HepG2 (cell line): ENCODE measurements at regions not wholly inside any gene's neighbourhood (a gene's known extent, or its start where the extent isn't known, plus 50 kb on each side); places are given as distances from the start of the nearest gene placed in this dataset.

Experiments
- ATAC-seq: fragments of 200-7000 bp; cut with Tn5 transposase; 3 replicates; pipeline ENCODE4 v1.9.1; 2020; ENCODE audit warnings: mild to moderate bottlenecking, moderate library complexity
- BruUV-seq: library from RNA; stranded (reverse); fragments of 400-500 nt; replicated peaks from 2 replicates; lab custom pipeline; 2021; lab: Mats Ljungman, UMichigan
- CTCF ChIA-PET: fragments of 300-600 bp; formaldehyde crosslinking; extraction: SDS; loops from one replicate; lab custom pipeline; 2021; ENCODE audit warnings: low total read pairs, inconsistent platforms, low intra/inter-chr PET ratio; lab: Yijun Ruan, JAX
- POLR2A ChIA-PET: fragments of 350-600 bp; sonication (Branson Sonifier 250); formaldehyde crosslinking; loops from one replicate; lab custom pipeline; 2020; ENCODE audit warnings: antibody characterized with exemption, inconsistent platforms; lab: Yijun Ruan, JAX
- DNase-seq: peaks from one replicate; pipeline ENCODE4 v3.0.0-alpha.2; 2015; ENCODE audit warnings: low spot score
- FAIRE-seq: peaks from 3 replicates; lab custom pipeline; 2011; peaks lifted over from hg19 to GRCh38; lab: Jason Lieb, UNC
- H2AFZ ChIP-seq: one replicate; pipeline ENCODE4 v1.6.1; 2011; ENCODE audit warnings: low read length, inconsistent platforms
- H3K27ac ChIP-seq: fragments of 300-600 bp; 3 replicates; pipeline ENCODE4 v1.8.0; 2011; ENCODE audit warnings: mixed run types, mild to moderate bottlenecking, mixed read lengths, low read length, inconsistent platforms; ENCODE audit not compliant: insufficient read depth; ENCODE audit errors: extremely low read length
- H3K27me3 ChIP-seq, 2 experiments: fragments of 200-600 bp in 1 of 2; 2 replicates in 1 of 2; 3 replicates in 1 of 2; pipeline versions ENCODE4 v1.6.0 to v1.8.0; 2011; ENCODE audit warnings: low read length in 2 of 2, mild to moderate bottlenecking in 2 of 2, moderate library complexity in 2 of 2, inconsistent platforms in 1 of 2; ENCODE audit not compliant: insufficient read depth in 2 of 2, control insufficient read depth in 1 of 2
- H3K36me3 ChIP-seq, 2 experiments: fragments of 200-600 bp in 1 of 2; replicated peaks in 1 of 2; 2 replicates in 1 of 2; 3 replicates in 1 of 2; pipeline versions ENCODE4 v1.5.1 to v1.8.0; 2011; ENCODE audit warnings: low read length in 2 of 2, inconsistent platforms in 1 of 2; ENCODE audit not compliant: insufficient read depth in 2 of 2, control insufficient read depth in 1 of 2
- H3K4me1 ChIP-seq: 2 replicates; pipeline ENCODE4 v1.5.1; 2012; ENCODE audit warnings: low read length, inconsistent platforms; ENCODE audit not compliant: insufficient read depth
- H3K4me2 ChIP-seq: 2 replicates; pipeline ENCODE4 v1.6.0; 2011; ENCODE audit warnings: low read depth, low read length, inconsistent platforms
- H3K4me3 ChIP-seq, 3 experiments: fragments of 200-600 bp in 1 of 3; sonication (generic), shearing (Covaris generic) in 1 of 3; replicated peaks in 1 of 3; 2 replicates each; pipeline ENCODE4 v1.5.1; 2011 to 2016; ENCODE audit warnings: low read length in 3 of 3, inconsistent platforms in 2 of 3, low read depth in 2 of 3, mild to moderate bottlenecking in 2 of 3, control low read depth in 1 of 3, mixed read lengths in 1 of 3; ENCODE audit not compliant: insufficient read depth in 1 of 3
- H3K79me2 ChIP-seq: one replicate; pipeline ENCODE4 v1.6.1; 2011; ENCODE audit warnings: low read length, inconsistent platforms; ENCODE audit not compliant: insufficient read depth
- H3K9ac ChIP-seq: 2 replicates; pipeline ENCODE4 v1.6.0; 2011; ENCODE audit warnings: mild to moderate bottlenecking, low read depth, low read length, inconsistent platforms; ENCODE audit not compliant: insufficient read depth
- H3K9me3 ChIP-seq: 2 replicates; pipeline ENCODE4 v1.5.1; 2012; ENCODE audit warnings: mild to moderate bottlenecking, low read length
- H4K20me1 ChIP-seq: 2 replicates; pipeline ENCODE4 v1.6.0; 2011; ENCODE audit warnings: inconsistent platforms, mild to moderate bottlenecking, low read length, moderate library complexity; ENCODE audit not compliant: insufficient read depth
- GPBP1L1 ChIP-seq: sonication (generic); formaldehyde crosslinking; IDR thresholded peaks from 2 replicates; pipeline ENCODE4 v1.5.0; 2020; ENCODE audit warnings: mild to moderate bottlenecking, missing genetic modification reagents
- MIER3 ChIP-seq: IDR thresholded peaks from 2 replicates; pipeline ENCODE4 v1.6.1; 2016; ENCODE audit warnings: missing compliant biosample characterization, borderline replicate concordance
- MNT ChIP-seq: fragments of 450-650 bp; IDR thresholded peaks from 2 replicates; pipeline ENCODE4 v1.6.1; 2016
- SMARCE1 ChIP-seq: fragments of 450-650 bp; IDR thresholded peaks from 2 replicates; pipeline ENCODE4 v1.6.1; 2017; ENCODE audit warnings: borderline replicate concordance
- THRA ChIP-seq: sonication (generic); formaldehyde crosslinking; IDR thresholded peaks from 2 replicates; pipeline ENCODE4 v1.4.0; 2020; ENCODE audit warnings: missing genetic modification reagents, borderline replicate concordance
- ZBTB1 ChIP-seq: sonication (generic); formaldehyde crosslinking; IDR thresholded peaks from 2 replicates; pipeline ENCODE4 v1.4.0; 2020; ENCODE audit warnings: missing genetic modification reagents, borderline replicate concordance
- ZBTB7A ChIP-seq: sonication (generic); formaldehyde crosslinking; IDR thresholded peaks from 2 replicates; pipeline ENCODE4 v1.8.0; 2022; ENCODE audit warnings: mild to moderate bottlenecking, missing genetic modification reagents
- ZNF251 ChIP-seq: sonication (generic); formaldehyde crosslinking; IDR thresholded peaks from 2 replicates; pipeline ENCODE4 v1.9.0; 2021; ENCODE audit warnings: mild to moderate bottlenecking, missing genetic modification reagents
- ZNF282 ChIP-seq: fragments of 450-650 bp; IDR thresholded peaks from 2 replicates; pipeline ENCODE4 v1.6.1; 2018; ENCODE audit not compliant: partially characterized antibody
- ZNF7 ChIP-seq: IDR thresholded peaks from 2 replicates; pipeline ENCODE4 v1.6.1; 2016; ENCODE audit warnings: missing biosample characterization, missing genetic modification reagents
- WGBS: methylation state at CpG from one replicate; pipeline ENCODE4 v1.1.6; 2017; ENCODE audit warnings: low lambda C conversion rate; 5-methylcytosine and 5-hydroxymethylcytosine counted together
- in situ Hi-C: cut with HindIII; loops from 2 replicates; pipeline ENCODE4 v1.10.0; 2017; ENCODE audit warnings: low pct_unique_long_range_greater_than_20kb; ENCODE audit not compliant: extremely low pct_ligation_motif_present
- intact Hi-C: fragments of 100-400 bp; cut with micrococcal nuclease; formaldehyde crosslinking; loops from one replicate; pipeline ENCODE4 v1.10.0; 2022; ENCODE audit not compliant: unreplicated experiment
- TF ChIP-seq, protein P1 (sequence below): IDR thresholded peaks from 2 replicates; pipeline ENCODE4 v1.6.1; 2016; ENCODE audit warnings: low read depth, missing genetic modification reagents, missing compliant biosample characterization
- TF ChIP-seq, protein P2 (sequence below): sonication (generic); formaldehyde crosslinking; IDR thresholded peaks from 2 replicates; pipeline ENCODE4 v1.8.0; 2022; ENCODE audit warnings: missing genetic modification reagents, mild to moderate bottlenecking, borderline replicate concordance
- TF ChIP-seq, protein P3 (sequence below): sonication (generic); formaldehyde crosslinking; conservative IDR thresholded peaks from 2 replicates; pipeline ENCODE4 v1.8.0; 2022; ENCODE audit warnings: missing genetic modification reagents

DNA sequence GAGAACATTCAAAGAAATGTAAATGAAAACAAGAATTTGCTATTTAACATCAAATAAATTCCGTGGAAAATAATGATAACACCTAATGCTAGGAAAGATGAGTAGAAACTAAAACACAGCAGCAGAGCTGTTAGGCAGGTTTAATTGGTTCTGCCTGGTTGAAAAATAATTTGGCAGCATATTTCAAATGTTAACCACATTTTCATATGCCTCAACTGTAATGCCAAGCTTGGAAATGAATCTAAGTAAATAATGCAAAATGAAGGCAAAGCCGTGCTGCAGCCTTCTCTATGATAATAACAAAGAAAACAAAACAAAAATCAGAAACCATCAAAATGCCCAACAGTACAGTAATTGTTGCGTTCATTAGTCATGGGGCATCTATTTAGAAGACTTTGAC lies 79.9 kb upstream of the MSX2 start:
- Histone ChIP-seq H3K4me1 (no peaks in the 10 kb centered on the region), H3K79me2 (no peaks in the 10 kb centered on the region), H3K36me3 (no peaks in the 10 kb centered on the region), H4K20me1 (no peaks in the 10 kb centered on the region), H3K27ac (no peak overlapping the region), H3K27me3 (no peaks in the 10 kb centered on the region), H3K9me3 (peaks cover 6% of the 10 kb centered on the region; the same call in 1 of the 2 replicates), H3K4me3 (no peak overlapping the region), H2AFZ (no peak overlapping the region), H3K4me2 (no peak overlapping the region), H3K9ac (no peak overlapping the region)
- no peak for DNase-seq
- BruUV-seq = no TSS peak
- no peak for ATAC-seq
- FAIRE-seq = no peak
- in situ Hi-C loops = no loop called here
- ChIA-PET POLR2A (no interaction called here), CTCF (no interaction called here)
- intact Hi-C loops = no loop called here
- WGBS = 0% methylated on average over 3 of the region's 3 CpGs
- TF ChIP-seq GPBP1L1 (CRISPR knock-in tag) (no peak), ZNF7 (CRISPR knock-in tag) (no peak), MNT (no peak), ZNF282 (no peak), SMARCE1 (no peak), ZNF251 (CRISPR knock-in tag) (no peak), ZBTB7A (CRISPR knock-in tag) (no peak), THRA (CRISPR knock-in tag) (no peak), MIER3 (no peak), ZBTB1 (CRISPR knock-in tag) (no peak)
- TF ChIP-seq, protein P1, sequence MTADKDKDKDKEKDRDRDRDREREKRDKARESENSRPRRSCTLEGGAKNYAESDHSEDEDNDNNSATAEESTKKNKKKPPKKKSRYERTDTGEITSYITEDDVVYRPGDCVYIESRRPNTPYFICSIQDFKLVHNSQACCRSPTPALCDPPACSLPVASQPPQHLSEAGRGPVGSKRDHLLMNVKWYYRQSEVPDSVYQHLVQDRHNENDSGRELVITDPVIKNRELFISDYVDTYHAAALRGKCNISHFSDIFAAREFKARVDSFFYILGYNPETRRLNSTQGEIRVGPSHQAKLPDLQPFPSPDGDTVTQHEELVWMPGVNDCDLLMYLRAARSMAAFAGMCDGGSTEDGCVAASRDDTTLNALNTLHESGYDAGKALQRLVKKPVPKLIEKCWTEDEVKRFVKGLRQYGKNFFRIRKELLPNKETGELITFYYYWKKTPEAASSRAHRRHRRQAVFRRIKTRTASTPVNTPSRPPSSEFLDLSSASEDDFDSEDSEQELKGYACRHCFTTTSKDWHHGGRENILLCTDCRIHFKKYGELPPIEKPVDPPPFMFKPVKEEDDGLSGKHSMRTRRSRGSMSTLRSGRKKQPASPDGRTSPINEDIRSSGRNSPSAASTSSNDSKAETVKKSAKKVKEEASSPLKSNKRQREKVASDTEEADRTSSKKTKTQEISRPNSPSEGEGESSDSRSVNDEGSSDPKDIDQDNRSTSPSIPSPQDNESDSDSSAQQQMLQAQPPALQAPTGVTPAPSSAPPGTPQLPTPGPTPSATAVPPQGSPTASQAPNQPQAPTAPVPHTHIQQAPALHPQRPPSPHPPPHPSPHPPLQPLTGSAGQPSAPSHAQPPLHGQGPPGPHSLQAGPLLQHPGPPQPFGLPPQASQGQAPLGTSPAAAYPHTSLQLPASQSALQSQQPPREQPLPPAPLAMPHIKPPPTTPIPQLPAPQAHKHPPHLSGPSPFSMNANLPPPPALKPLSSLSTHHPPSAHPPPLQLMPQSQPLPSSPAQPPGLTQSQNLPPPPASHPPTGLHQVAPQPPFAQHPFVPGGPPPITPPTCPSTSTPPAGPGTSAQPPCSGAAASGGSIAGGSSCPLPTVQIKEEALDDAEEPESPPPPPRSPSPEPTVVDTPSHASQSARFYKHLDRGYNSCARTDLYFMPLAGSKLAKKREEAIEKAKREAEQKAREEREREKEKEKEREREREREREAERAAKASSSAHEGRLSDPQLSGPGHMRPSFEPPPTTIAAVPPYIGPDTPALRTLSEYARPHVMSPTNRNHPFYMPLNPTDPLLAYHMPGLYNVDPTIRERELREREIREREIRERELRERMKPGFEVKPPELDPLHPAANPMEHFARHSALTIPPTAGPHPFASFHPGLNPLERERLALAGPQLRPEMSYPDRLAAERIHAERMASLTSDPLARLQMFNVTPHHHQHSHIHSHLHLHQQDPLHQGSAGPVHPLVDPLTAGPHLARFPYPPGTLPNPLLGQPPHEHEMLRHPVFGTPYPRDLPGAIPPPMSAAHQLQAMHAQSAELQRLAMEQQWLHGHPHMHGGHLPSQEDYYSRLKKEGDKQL (CRISPR knock-in tag) = no peak
- TF ChIP-seq, protein P2, sequence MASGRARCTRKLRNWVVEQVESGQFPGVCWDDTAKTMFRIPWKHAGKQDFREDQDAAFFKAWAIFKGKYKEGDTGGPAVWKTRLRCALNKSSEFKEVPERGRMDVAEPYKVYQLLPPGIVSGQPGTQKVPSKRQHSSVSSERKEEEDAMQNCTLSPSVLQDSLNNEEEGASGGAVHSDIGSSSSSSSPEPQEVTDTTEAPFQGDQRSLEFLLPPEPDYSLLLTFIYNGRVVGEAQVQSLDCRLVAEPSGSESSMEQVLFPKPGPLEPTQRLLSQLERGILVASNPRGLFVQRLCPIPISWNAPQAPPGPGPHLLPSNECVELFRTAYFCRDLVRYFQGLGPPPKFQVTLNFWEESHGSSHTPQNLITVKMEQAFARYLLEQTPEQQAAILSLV (CRISPR knock-in tag) = no peak
- TF ChIP-seq, protein P3, sequence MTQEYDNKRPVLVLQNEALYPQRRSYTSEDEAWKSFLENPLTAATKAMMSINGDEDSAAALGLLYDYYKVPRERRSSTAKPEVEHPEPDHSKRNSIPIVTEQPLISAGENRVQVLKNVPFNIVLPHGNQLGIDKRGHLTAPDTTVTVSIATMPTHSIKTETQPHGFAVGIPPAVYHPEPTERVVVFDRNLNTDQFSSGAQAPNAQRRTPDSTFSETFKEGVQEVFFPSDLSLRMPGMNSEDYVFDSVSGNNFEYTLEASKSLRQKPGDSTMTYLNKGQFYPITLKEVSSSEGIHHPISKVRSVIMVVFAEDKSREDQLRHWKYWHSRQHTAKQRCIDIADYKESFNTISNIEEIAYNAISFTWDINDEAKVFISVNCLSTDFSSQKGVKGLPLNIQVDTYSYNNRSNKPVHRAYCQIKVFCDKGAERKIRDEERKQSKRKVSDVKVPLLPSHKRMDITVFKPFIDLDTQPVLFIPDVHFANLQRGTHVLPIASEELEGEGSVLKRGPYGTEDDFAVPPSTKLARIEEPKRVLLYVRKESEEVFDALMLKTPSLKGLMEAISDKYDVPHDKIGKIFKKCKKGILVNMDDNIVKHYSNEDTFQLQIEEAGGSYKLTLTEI (CRISPR knock-in tag) = no peak
